ENCODE measurements at regions not wholly inside any gene's neighbourhood (a gene's known extent, or its start where the extent isn't known, plus 50 kb on each side); places are given as distances from the start of the nearest gene placed in this dataset.

DNA sequence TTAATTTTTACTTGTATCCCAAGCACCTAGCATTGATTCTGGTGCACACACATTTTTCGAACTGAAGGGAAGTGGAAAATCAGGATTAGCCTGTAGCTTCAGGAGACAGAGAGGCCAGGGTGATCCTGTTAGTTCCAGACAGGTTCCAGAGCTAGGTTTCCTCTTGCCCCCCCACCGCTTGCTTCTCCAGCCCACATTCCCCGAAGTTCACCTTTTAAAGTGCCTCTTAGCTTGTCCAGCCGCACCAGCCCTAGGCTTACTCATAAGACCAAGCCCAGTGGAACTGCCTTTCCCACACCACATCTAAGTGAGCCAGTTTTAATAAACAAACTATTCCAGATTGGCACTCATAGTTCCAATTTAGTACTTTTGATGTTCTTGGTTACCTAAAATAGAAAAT, 898.6 kb upstream of the KLHL29 start:
- TF ChIP-seq, protein P1, sequence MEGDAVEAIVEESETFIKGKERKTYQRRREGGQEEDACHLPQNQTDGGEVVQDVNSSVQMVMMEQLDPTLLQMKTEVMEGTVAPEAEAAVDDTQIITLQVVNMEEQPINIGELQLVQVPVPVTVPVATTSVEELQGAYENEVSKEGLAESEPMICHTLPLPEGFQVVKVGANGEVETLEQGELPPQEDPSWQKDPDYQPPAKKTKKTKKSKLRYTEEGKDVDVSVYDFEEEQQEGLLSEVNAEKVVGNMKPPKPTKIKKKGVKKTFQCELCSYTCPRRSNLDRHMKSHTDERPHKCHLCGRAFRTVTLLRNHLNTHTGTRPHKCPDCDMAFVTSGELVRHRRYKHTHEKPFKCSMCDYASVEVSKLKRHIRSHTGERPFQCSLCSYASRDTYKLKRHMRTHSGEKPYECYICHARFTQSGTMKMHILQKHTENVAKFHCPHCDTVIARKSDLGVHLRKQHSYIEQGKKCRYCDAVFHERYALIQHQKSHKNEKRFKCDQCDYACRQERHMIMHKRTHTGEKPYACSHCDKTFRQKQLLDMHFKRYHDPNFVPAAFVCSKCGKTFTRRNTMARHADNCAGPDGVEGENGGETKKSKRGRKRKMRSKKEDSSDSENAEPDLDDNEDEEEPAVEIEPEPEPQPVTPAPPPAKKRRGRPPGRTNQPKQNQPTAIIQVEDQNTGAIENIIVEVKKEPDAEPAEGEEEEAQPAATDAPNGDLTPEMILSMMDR (IDR thresholded peaks at IDR 0.05; ENCODE audit: low read depth, low read length): no peak
- H3K4me3 ChIP-seq (replicated peaks in 1 of 2; ENCODE audit: low read depth in 2 of 2, low read length in 2 of 2): no peak overlapping the region
- DNase-seq (ENCODE audit: low read depth in 2 of 2): no peak

DNA sequence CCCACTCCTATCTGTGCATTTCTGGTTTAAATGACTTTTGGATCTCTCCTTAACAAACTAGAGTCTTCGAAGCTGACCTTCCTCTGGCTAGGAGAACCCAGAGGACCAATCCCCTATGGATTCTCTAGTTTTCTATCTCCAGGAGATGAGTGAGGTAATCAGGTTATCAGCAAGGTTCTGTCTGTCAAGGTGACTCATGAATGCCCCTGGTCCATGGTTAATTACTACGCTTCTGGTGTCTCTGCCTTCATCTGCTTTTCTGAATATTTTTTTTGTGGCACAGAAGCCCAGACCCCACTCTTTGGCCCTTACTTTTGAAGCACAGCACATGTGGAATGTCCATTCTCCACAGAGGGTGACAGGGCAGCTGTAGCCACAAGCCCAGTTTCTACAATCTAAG, 897.9 kb upstream of the KLHL29 start:
- no peak overlapping the region for H3K4me3 ChIP-seq (replicated peaks in 1 of 2; ENCODE audit: low read depth in 2 of 2, low read length in 2 of 2)
- TF ChIP-seq, protein P1 (IDR thresholded peaks at IDR 0.05; ENCODE audit: low read depth, low read length): no peak
- no peak for DNase-seq (ENCODE audit: low read depth in 2 of 2)

DNA sequence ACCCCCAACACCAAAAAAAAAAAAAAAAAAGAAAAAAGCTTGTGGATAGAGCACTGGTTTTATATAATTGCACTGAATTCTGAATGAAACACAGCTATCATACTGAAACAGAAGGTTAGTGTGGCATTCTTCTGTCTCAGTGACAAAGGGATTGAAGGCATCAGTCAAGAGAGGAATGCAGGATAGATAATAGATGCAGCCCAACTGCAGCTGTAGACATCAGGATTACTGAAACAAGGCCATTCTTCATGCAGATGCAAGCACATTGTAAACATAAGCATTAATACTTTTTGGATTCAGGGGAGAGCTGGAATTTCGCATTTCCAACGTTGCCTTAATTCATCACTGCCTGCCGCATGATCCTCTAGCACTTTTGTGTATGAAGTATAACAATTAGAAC, 897.4 kb upstream of the KLHL29 start:
- H3K4me3 ChIP-seq (replicated peaks in 1 of 2; ENCODE audit: low read depth in 2 of 2, low read length in 2 of 2): no peak overlapping the region
- DNase-seq (ENCODE audit: low read depth in 2 of 2): no peak
- TF ChIP-seq, protein P1 (IDR thresholded peaks at IDR 0.05; ENCODE audit: low read depth, low read length): no peak

DNA sequence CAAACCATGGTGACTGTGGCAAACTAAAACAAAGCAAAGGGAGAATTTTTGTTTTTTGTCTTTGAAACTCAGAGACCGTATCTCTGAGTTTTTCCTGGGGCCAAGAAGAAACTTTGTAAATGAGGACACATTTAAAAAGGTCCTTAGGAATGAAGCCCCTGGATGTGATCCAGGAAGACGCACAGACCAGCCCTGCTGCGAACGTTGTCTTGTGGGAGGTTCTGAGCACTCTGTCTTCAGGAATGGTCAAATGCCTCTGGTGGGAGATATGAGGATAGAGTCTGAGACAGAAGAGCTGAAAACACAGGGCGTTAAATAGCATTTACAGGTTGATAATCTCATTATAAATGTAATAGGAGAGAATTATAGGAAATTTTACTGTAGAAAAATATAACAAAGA, 893.5 kb upstream of the KLHL29 start:
- TF ChIP-seq, protein P1 (IDR thresholded peaks at IDR 0.05; ENCODE audit: low read depth, low read length): no peak
- no peak overlapping the region for H3K4me3 ChIP-seq (replicated peaks in 1 of 2; ENCODE audit: low read depth in 2 of 2, low read length in 2 of 2)
- no peak for DNase-seq (ENCODE audit: low read depth in 2 of 2)

DNA sequence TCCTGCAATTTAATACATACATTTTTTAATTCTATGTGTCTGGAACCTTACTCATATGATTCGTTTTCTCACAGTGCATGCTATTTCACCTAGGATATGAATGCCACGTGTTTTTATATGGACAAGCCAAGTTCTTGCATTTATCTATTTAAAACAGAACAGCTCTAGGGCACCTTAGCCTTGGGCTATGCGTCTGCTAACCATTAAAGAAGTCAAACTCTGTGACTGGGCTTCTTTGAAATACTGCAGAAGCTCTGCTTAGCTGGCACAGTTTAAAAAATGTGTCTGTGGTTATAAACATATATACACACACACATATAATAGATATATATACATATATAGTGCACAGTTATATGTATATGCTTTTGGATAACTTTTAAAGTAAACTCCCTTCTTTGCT, 890.8 kb upstream of the KLHL29 start:
- DNase-seq (ENCODE audit: low read depth in 2 of 2): no peak
- no peak overlapping the region for H3K4me3 ChIP-seq (replicated peaks in 1 of 2; ENCODE audit: low read depth in 2 of 2, low read length in 2 of 2)
- TF ChIP-seq, protein P1 (IDR thresholded peaks at IDR 0.05; ENCODE audit: low read depth, low read length): no peak

DNA sequence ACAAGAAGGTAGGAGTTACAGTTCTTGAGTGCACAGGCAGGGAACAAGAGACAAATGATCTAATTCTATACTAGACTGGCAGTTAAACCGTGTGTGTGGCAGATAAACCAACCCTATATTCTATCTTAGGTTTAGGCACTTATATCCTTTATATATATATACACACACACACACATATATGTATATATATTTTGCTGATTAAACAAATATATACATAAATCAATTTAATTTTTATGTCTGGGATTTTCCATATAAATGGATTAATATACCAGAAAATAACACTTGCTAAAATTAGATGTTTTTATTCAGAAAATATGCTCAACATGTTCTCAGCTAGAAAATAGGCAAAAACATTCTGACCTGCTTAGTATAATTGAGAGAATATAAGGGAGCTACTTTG, 887.9 kb upstream of the KLHL29 start:
- H3K4me3 ChIP-seq (replicated peaks in 1 of 2; ENCODE audit: low read depth in 2 of 2, low read length in 2 of 2): no peak overlapping the region
- TF ChIP-seq, protein P1 (IDR thresholded peaks at IDR 0.05; ENCODE audit: low read depth, low read length): no peak
- no peak for DNase-seq (ENCODE audit: low read depth in 2 of 2)

DNA sequence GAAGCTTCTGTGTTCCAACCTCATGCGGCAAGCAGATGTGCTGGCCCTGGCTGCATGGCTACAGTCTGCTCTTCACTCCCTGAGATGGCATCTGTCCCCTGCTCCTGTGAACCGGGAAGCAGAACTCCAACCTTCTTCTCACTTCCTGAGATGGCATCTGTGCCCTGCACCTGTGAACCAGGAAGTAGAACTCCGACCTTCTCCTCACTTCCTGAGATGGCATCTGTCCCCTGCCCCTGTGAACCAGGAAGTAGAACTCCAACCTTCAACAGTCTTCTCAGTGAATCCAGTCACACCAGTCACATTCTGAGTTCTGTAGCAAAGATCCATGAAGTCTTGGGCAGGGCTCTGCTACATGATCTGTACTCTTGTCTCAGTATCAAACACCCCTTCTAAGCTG, 887.2 kb upstream of the KLHL29 start:
- no peak for DNase-seq (ENCODE audit: low read depth in 2 of 2)
- TF ChIP-seq, protein P1 (IDR thresholded peaks at IDR 0.05; ENCODE audit: low read depth, low read length): no peak
- no peak overlapping the region for H3K4me3 ChIP-seq (replicated peaks in 1 of 2; ENCODE audit: low read depth in 2 of 2, low read length in 2 of 2)

Data from cardiac fibroblast (primary cell).